ENCODE measurements at regions not wholly inside any gene's neighbourhood (a gene's known extent, or its start where the extent isn't known, plus 50 kb on each side); places are given as distances from the start of the nearest gene placed in this dataset.

- Histone ChIP-seq H2AFZ (ENCODE audit: low read length) (no peak overlapping the region), H3K27ac (ENCODE audit: low read length) (no peak overlapping the region), H3K4me1 (ENCODE audit: insufficient read depth, low read length) (peaks cover 21% of the 10 kb centered on the region), H4K20me1 (ENCODE audit: low read length) (no peaks in the 10 kb centered on the region), H3K4me2 (ENCODE audit: low read length) (no peak overlapping the region), H3F3A (ENCODE audit: low read length, unreplicated experiment) (no peaks in the 10 kb centered on the region), H3K27me3 (ENCODE audit: low read length) (no peaks in the 10 kb centered on the region), H3K9ac (ENCODE audit: low read length) (no peak overlapping the region), H3K36me3 (ENCODE audit: low read depth, low read length) (no peaks in the 10 kb centered on the region), H3K9me3 (ENCODE audit: low read length) (no peaks in the 10 kb centered on the region), H3K79me2 (ENCODE audit: low read length) (no peaks in the 10 kb centered on the region), H3K4me3 (ENCODE audit: low read length) (no peak overlapping the region), H3K9me2 (replicated peaks; ENCODE audit: low read length) (no peaks in the 10 kb centered on the region; the same call in 1 of the 2 replicates)
- TF ChIP-seq EZH2phosphoT487 (IDR thresholded peaks at IDR 0.05; ENCODE audit: borderline replicate concordance, low read length): no peak
- TF ChIP-seq EZH2 (IDR thresholded peaks at IDR 0.05; ENCODE audit: low read length, unreplicated experiment): no peak
- TF ChIP-seq, protein P1, sequence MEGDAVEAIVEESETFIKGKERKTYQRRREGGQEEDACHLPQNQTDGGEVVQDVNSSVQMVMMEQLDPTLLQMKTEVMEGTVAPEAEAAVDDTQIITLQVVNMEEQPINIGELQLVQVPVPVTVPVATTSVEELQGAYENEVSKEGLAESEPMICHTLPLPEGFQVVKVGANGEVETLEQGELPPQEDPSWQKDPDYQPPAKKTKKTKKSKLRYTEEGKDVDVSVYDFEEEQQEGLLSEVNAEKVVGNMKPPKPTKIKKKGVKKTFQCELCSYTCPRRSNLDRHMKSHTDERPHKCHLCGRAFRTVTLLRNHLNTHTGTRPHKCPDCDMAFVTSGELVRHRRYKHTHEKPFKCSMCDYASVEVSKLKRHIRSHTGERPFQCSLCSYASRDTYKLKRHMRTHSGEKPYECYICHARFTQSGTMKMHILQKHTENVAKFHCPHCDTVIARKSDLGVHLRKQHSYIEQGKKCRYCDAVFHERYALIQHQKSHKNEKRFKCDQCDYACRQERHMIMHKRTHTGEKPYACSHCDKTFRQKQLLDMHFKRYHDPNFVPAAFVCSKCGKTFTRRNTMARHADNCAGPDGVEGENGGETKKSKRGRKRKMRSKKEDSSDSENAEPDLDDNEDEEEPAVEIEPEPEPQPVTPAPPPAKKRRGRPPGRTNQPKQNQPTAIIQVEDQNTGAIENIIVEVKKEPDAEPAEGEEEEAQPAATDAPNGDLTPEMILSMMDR (conservative IDR thresholded peaks at IDR 0.05; ENCODE audit: low read depth, low read length): no peak
- no TSS peak for BruUV-seq (replicated peaks)
- intact Hi-C loops (cut with micrococcal nuclease): no loop called here
- DNase-seq: no peak
- POLR2A ChIA-PET (ENCODE audit: unreplicated experiment): no interaction called here
- no peak for ATAC-seq
- CTCF ChIA-PET: no interaction called here
Observed at GRCh38 chr1:87961992-87962391, 633.3 kb downstream of the LMO4 start.

- Histone ChIP-seq H3K79me2 (ENCODE audit: low read length) (no peaks in the 10 kb centered on the region), H3F3A (ENCODE audit: low read length, unreplicated experiment) (no peaks in the 10 kb centered on the region), H3K27ac (ENCODE audit: low read length) (peak overlapping the region; percentile 65), H3K4me2 (ENCODE audit: low read length) (peak overlapping the region; percentile 55), H4K20me1 (ENCODE audit: low read length) (no peaks in the 10 kb centered on the region), H3K9me3 (ENCODE audit: low read length) (no peaks in the 10 kb centered on the region), H3K4me3 (ENCODE audit: low read length) (no peak overlapping the region), H2AFZ (ENCODE audit: low read length) (0 out of 2 replicates have a peak overlapping the region, but pooled peaks have one; percentile 13), H3K36me3 (ENCODE audit: low read depth, low read length) (no peaks in the 10 kb centered on the region), H3K27me3 (ENCODE audit: low read length) (no peaks in the 10 kb centered on the region), H3K9me2 (replicated peaks; ENCODE audit: low read length) (no peaks in the 10 kb centered on the region; the same call in 1 of the 2 replicates), H3K4me1 (ENCODE audit: insufficient read depth, low read length) (peaks cover 25% of the 10 kb centered on the region), H3K9ac (ENCODE audit: low read length) (peak overlapping the region; percentile 9; the same call in 1 of the 2 replicates)
- peak; percentile 79 for ATAC-seq
- ChIA-PET CTCF (no interaction called here), POLR2A (ENCODE audit: unreplicated experiment) (no interaction called here)
- TF ChIP-seq EZH2phosphoT487 (IDR thresholded peaks at IDR 0.05; ENCODE audit: borderline replicate concordance, low read length) (no peak), EZH2 (IDR thresholded peaks at IDR 0.05; ENCODE audit: low read length, unreplicated experiment) (no peak)
- TF ChIP-seq, protein P1 (conservative IDR thresholded peaks at IDR 0.05; ENCODE audit: low read depth, low read length): no peak
- no TSS peak for BruUV-seq (replicated peaks)
- peak; percentile 83 for DNase-seq
- intact Hi-C loops (cut with micrococcal nuclease): no loop called here
Observed at GRCh38 chr1:87963556-87963955, 634.9 kb downstream of the LMO4 start.

GRCh38 chr1:87965193-87965592 is 636.5 kb downstream of the LMO4 start:
- DNase-seq (no peak), ATAC-seq (no peak)
- no peaks in the 10 kb centered on the region; the same call in 1 of the 2 replicates for H3K9me2 ChIP-seq (replicated peaks; ENCODE audit: low read length)
- intact Hi-C loops (cut with micrococcal nuclease): no loop called here
- no peak overlapping the region for H3K4me2 ChIP-seq (ENCODE audit: low read length)
- H3K27me3 ChIP-seq (ENCODE audit: low read length): no peaks in the 10 kb centered on the region
- no peaks in the 10 kb centered on the region for H3F3A ChIP-seq (ENCODE audit: low read length, unreplicated experiment)
- BruUV-seq (replicated peaks): no TSS peak
- H2AFZ ChIP-seq (ENCODE audit: low read length): no peak overlapping the region
- H3K36me3 ChIP-seq (ENCODE audit: low read depth, low read length): no peaks in the 10 kb centered on the region
- ChIA-PET POLR2A (ENCODE audit: unreplicated experiment) (no interaction called here), CTCF (no interaction called here)
- H3K79me2 ChIP-seq (ENCODE audit: low read length): no peaks in the 10 kb centered on the region
- no peaks in the 10 kb centered on the region for H4K20me1 ChIP-seq (ENCODE audit: low read length)
- H3K27ac ChIP-seq (ENCODE audit: low read length): no peak overlapping the region
- no peak overlapping the region for H3K4me3 ChIP-seq (ENCODE audit: low read length)
- H3K4me1 ChIP-seq (ENCODE audit: insufficient read depth, low read length): peaks cover 26% of the 10 kb centered on the region
- TF ChIP-seq, protein P1 (conservative IDR thresholded peaks at IDR 0.05; ENCODE audit: low read depth, low read length): no peak
- no peak for TF ChIP-seq EZH2 (IDR thresholded peaks at IDR 0.05; ENCODE audit: low read length, unreplicated experiment)
- no peak for TF ChIP-seq EZH2phosphoT487 (IDR thresholded peaks at IDR 0.05; ENCODE audit: borderline replicate concordance, low read length)
- H3K9ac ChIP-seq (ENCODE audit: low read length): no peak overlapping the region
- no peaks in the 10 kb centered on the region for H3K9me3 ChIP-seq (ENCODE audit: low read length)

Measured in PC-3 (cell line).